ENCODE measurements at regions not wholly inside any gene's neighbourhood (a gene's known extent, or its start where the extent isn't known, plus 50 kb on each side); places are given as distances from the start of the nearest gene placed in this dataset.

DNA sequence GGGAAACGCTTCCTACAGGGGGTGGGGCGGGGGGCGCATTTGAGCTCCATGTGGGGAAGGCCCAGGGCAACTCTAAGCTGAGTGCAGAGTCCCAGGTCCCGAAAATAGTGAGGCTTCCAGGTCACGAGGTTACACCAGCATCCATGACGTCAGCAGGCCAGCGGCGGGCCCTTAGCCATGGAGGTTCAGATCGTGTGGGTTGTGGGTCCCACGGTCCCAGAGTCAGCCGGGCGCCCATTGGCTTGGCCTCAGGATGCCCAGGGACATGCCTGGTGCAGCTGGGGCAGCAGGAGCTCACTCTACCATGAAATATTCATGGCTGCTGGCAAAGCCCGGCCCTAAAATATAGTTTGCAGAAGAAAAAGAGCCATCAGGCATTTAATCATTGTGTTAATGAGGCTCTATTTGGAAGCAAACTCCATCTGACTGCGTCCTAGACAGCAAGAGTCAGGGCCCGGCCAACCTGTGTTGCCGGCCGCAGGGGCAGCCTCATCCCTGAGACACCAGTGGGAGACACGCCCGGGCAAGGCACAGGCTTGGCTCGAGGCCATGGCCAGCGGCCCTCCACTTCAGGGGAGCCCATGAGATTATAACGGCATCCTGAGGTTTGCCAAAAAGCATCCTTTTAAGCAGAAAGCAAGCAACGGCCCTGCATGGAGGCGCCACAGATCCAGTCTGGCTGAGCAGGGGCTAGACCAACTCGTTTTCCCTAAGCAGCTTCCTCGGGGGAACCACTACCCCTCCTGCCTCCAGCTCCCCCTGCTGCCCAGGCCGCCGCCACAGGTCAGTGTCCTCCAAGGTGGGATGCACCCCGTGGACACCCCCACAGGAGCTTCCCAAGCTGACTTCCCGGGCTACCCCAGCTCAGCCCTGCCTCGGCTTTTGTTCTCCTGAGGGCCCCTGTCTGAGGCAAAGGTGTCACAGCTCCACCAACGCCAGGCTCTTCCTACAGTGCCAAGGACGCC, 108.9 kb upstream of the PPP1R26 start:
- Histone ChIP-seq H2AFZ (ENCODE audit: low read length) (no peak overlapping the region), H3K4me3 (replicated peaks in 1 of 4; ENCODE audit: control extremely low read depth in 1 of 4, insufficient read depth in 1 of 4, low read depth in 3 of 4, low read length in 4 of 4) (no peak overlapping the region), H3K4me1 (ENCODE audit: control insufficient read depth, extremely low read depth, insufficient read depth, low read length) (no peaks in the 10 kb centered on the region), H3K36me3 (ENCODE audit: control insufficient read depth, insufficient read depth, low read length) (no peaks in the 10 kb centered on the region), H3K27me3 (ENCODE audit: control insufficient read depth, insufficient read depth, low read length) (no peaks in the 10 kb centered on the region), H3K27ac (ENCODE audit: insufficient read depth, low read length) (no peak overlapping the region), H3K4me2 (ENCODE audit: extremely low read depth, insufficient read depth, low read length) (no peak overlapping the region), H3K9ac (ENCODE audit: insufficient read depth, low read length) (no peak overlapping the region), H3K79me2 (ENCODE audit: control insufficient read depth, insufficient read depth, low read length) (no peaks in the 10 kb centered on the region), H4K20me1 (ENCODE audit: control insufficient read depth, extremely low read depth, insufficient read depth, low read length) (no peaks in the 10 kb centered on the region), H3K9me3 (ENCODE audit: control insufficient read depth, insufficient read depth, low read depth, low read length) (no peaks in the 10 kb centered on the region)
- no peak for TF ChIP-seq EZH2 (IDR thresholded peaks at IDR 0.05; ENCODE audit: low read length, missing control alignments)
- no peak for TF ChIP-seq CTCF (conservative IDR thresholded peaks at IDR 0.05 in 1 of 2, IDR thresholded peaks at IDR 0.05 in 1 of 2; ENCODE audit: low read depth in 1 of 2, low read length in 2 of 2)
- DNase-seq (ENCODE audit: low read depth in 2 of 2), result no peak

DNA sequence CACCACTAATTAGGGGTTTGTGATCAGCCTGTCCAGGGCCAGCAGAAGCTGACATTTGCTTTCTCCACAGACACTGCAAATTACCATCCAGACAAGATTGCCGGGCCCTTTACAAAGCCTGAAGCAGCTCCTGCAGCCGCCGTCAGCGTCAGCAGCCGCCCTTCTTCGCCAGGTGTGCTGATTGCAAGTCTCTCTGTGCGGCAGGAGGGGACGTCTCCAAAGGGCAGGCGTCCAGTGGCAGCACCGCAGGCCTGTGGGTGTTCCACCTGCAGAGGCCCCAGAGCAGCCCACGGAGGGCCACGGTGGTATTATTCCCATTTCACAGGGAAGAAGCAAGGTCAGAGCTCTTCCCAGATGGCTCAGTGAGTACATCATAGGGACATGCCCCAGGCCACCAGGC, 108.0 kb upstream of the PPP1R26 start:
- DNase-seq (ENCODE audit: low read depth in 2 of 2), result no peak
- H3K4me1 ChIP-seq (ENCODE audit: control insufficient read depth, extremely low read depth, insufficient read depth, low read length), result no peaks in the 10 kb centered on the region
- H3K4me2 ChIP-seq (ENCODE audit: extremely low read depth, insufficient read depth, low read length), result no peak overlapping the region
- no peak for TF ChIP-seq EZH2 (IDR thresholded peaks at IDR 0.05; ENCODE audit: low read length, missing control alignments)
- no peak for TF ChIP-seq CTCF (conservative IDR thresholded peaks at IDR 0.05 in 1 of 2, IDR thresholded peaks at IDR 0.05 in 1 of 2; ENCODE audit: low read depth in 1 of 2, low read length in 2 of 2)
- H2AFZ ChIP-seq (ENCODE audit: low read length), result no peak overlapping the region
- no peaks in the 10 kb centered on the region for H3K79me2 ChIP-seq (ENCODE audit: control insufficient read depth, insufficient read depth, low read length)
- no peaks in the 10 kb centered on the region for H4K20me1 ChIP-seq (ENCODE audit: control insufficient read depth, extremely low read depth, insufficient read depth, low read length)
- no peak overlapping the region for H3K4me3 ChIP-seq (replicated peaks in 1 of 4; ENCODE audit: control extremely low read depth in 1 of 4, insufficient read depth in 1 of 4, low read depth in 3 of 4, low read length in 4 of 4)
- H3K9me3 ChIP-seq (ENCODE audit: control insufficient read depth, insufficient read depth, low read depth, low read length), result no peaks in the 10 kb centered on the region
- H3K27me3 ChIP-seq (ENCODE audit: control insufficient read depth, insufficient read depth, low read length), result no peaks in the 10 kb centered on the region
- no peak overlapping the region for H3K27ac ChIP-seq (ENCODE audit: insufficient read depth, low read length)
- no peaks in the 10 kb centered on the region for H3K36me3 ChIP-seq (ENCODE audit: control insufficient read depth, insufficient read depth, low read length)
- H3K9ac ChIP-seq (ENCODE audit: insufficient read depth, low read length), result no peak overlapping the region

DNA sequence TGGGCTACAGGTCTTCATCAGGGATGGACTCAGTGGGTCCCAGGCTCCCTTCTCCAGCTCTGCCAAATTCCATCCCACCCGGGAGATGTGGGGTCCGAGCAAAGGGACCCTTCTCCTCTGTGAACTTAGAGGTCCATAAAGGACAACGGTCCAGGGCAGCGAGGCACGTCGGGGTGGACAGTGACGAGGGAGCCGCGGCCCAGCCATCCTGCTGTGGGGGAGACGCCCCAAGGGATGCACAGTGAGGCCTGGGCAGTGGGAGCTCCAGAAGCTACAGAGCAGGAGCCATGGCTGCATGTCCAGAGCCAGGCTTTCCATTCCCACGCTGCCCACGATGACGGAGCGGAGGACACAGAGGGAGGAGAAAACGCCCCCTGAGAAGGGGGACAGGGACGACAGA, 107.5 kb upstream of the PPP1R26 start:
- TF ChIP-seq EZH2 (IDR thresholded peaks at IDR 0.05; ENCODE audit: low read length, missing control alignments) (no peak), CTCF (conservative IDR thresholded peaks at IDR 0.05 in 1 of 2, IDR thresholded peaks at IDR 0.05 in 1 of 2; ENCODE audit: low read depth in 1 of 2, low read length in 2 of 2) (no peak)
- Histone ChIP-seq H3K4me1 (ENCODE audit: control insufficient read depth, extremely low read depth, insufficient read depth, low read length) (no peaks in the 10 kb centered on the region), H3K27me3 (ENCODE audit: control insufficient read depth, insufficient read depth, low read length) (no peaks in the 10 kb centered on the region), H2AFZ (ENCODE audit: low read length) (no peak overlapping the region), H3K9me3 (ENCODE audit: control insufficient read depth, insufficient read depth, low read depth, low read length) (no peaks in the 10 kb centered on the region), H3K9ac (ENCODE audit: insufficient read depth, low read length) (no peak overlapping the region), H3K4me2 (ENCODE audit: extremely low read depth, insufficient read depth, low read length) (no peak overlapping the region), H4K20me1 (ENCODE audit: control insufficient read depth, extremely low read depth, insufficient read depth, low read length) (no peaks in the 10 kb centered on the region), H3K79me2 (ENCODE audit: control insufficient read depth, insufficient read depth, low read length) (no peaks in the 10 kb centered on the region), H3K4me3 (replicated peaks in 1 of 4; ENCODE audit: control extremely low read depth in 1 of 4, insufficient read depth in 1 of 4, low read depth in 3 of 4, low read length in 4 of 4) (no peak overlapping the region), H3K36me3 (ENCODE audit: control insufficient read depth, insufficient read depth, low read length) (no peaks in the 10 kb centered on the region), H3K27ac (ENCODE audit: insufficient read depth, low read length) (no peak overlapping the region)
- no peak for DNase-seq (ENCODE audit: low read depth in 2 of 2)
